ENCODE measurements at regions not wholly inside any gene's neighbourhood (a gene's known extent, or its start where the extent isn't known, plus 50 kb on each side); places are given as distances from the start of the nearest gene placed in this dataset.

DNA sequence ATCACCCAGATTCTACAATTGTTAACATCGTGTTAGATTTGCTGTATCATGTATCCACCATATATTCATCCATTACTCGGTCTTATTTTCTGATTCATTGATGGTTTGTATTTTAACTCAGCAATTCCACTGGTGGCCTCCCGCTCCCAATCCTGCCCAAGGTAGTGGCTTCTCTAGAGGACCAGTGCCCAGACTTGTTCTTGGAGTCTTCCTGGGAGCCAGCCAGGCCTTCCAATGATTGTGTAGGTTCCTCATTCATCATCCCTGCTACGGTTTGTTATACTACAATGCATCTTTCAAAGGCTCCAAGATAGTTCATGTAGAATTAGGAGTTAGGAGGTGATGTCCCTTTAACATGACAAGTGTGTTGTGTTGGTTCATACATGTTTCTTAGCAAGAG, 451.1 kb downstream of the SETD4 start:
- Mint-ChIP-seq H3K4me3 (no peak overlapping the region), H3K36me3 (ENCODE audit: low read depth) (no peaks in the 10 kb centered on the region), H3K27me3 (ENCODE audit: low read depth) (no peaks in the 10 kb centered on the region), H3K4me1 (peaks cover 8% of the 10 kb centered on the region), H3K27ac (ENCODE audit: unreplicated experiment) (no peak overlapping the region), H3K9me3 (peaks cover 3% of the 10 kb centered on the region)
- TF ChIP-seq, protein P1, sequence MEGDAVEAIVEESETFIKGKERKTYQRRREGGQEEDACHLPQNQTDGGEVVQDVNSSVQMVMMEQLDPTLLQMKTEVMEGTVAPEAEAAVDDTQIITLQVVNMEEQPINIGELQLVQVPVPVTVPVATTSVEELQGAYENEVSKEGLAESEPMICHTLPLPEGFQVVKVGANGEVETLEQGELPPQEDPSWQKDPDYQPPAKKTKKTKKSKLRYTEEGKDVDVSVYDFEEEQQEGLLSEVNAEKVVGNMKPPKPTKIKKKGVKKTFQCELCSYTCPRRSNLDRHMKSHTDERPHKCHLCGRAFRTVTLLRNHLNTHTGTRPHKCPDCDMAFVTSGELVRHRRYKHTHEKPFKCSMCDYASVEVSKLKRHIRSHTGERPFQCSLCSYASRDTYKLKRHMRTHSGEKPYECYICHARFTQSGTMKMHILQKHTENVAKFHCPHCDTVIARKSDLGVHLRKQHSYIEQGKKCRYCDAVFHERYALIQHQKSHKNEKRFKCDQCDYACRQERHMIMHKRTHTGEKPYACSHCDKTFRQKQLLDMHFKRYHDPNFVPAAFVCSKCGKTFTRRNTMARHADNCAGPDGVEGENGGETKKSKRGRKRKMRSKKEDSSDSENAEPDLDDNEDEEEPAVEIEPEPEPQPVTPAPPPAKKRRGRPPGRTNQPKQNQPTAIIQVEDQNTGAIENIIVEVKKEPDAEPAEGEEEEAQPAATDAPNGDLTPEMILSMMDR (conservative IDR thresholded peaks at IDR 0.05) = no peak
- no peak for DNase-seq (ENCODE audit: low read depth, low spot score)

- Mint-ChIP-seq H3K9me3 (peaks cover 3% of the 10 kb centered on the region), H3K4me1 (peaks cover 8% of the 10 kb centered on the region), H3K27me3 (ENCODE audit: low read depth) (no peaks in the 10 kb centered on the region), H3K27ac (ENCODE audit: unreplicated experiment) (no peak overlapping the region), H3K36me3 (ENCODE audit: low read depth) (no peaks in the 10 kb centered on the region), H3K4me3 (no peak overlapping the region)
- TF ChIP-seq, protein P1 (conservative IDR thresholded peaks at IDR 0.05) = no peak
- no peak for DNase-seq (ENCODE audit: low read depth, low spot score)
Measured at GRCh38 chr21:35607406-35607805, 452.9 kb downstream of the SETD4 start.

DNA sequence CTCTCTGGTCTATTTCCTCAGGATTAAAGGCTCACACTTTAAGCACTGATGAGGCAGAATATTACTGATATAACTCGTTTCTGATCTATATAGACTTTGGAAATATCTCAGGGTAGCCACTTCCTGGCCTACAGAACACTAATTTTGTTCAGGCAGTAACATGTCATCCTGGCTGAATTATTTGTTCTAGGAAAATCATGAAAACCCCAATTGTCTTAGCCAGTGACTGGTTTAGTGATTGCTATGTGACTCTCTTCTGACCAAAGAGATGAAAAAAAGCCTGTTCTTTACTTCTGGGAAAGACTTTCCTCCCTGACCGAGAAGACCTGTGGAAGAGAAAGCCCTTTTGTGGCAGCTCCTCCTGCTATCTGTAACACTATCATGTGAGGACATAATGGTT, 453.7 kb downstream of the SETD4 start:
- no peaks in the 10 kb centered on the region for H3K27me3 Mint-ChIP-seq (ENCODE audit: low read depth)
- H3K4me3 Mint-ChIP-seq = no peak overlapping the region
- TF ChIP-seq, protein P1 (conservative IDR thresholded peaks at IDR 0.05) = no peak
- no peak for DNase-seq (ENCODE audit: low read depth, low spot score)
- H3K27ac Mint-ChIP-seq (ENCODE audit: unreplicated experiment) = no peak overlapping the region
- peaks cover 4% of the 10 kb centered on the region for H3K4me1 Mint-ChIP-seq
- peaks cover 3% of the 10 kb centered on the region for H3K9me3 Mint-ChIP-seq
- H3K36me3 Mint-ChIP-seq (ENCODE audit: low read depth) = no peaks in the 10 kb centered on the region

DNA sequence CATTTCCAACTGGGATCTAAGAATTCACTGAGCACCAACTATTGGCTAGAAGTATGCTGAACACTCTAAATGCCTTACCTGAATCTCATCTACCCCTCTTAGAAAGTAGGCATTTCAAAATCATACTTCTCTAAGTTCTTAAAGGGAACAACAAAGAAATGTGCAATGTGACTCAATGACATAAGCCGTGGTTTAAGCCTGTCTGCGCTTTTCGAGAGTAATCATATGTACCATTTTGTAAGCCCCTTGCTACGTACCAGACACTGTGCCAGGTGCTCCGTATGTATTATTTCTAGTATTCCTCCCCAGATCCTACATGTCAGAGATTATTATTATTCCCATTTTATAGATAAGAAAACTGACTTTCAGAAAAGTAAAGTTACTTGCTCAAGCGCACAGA, 454.2 kb downstream of the SETD4 start:
- H3K9me3 Mint-ChIP-seq = peaks cover 3% of the 10 kb centered on the region
- no peak for DNase-seq (ENCODE audit: low read depth, low spot score)
- no peaks in the 10 kb centered on the region for H3K36me3 Mint-ChIP-seq (ENCODE audit: low read depth)
- H3K4me1 Mint-ChIP-seq = peaks cover 4% of the 10 kb centered on the region
- TF ChIP-seq, protein P1 (conservative IDR thresholded peaks at IDR 0.05) = no peak
- H3K27me3 Mint-ChIP-seq (ENCODE audit: low read depth) = no peaks in the 10 kb centered on the region
- H3K27ac Mint-ChIP-seq (ENCODE audit: unreplicated experiment) = no peak overlapping the region
- no peak overlapping the region for H3K4me3 Mint-ChIP-seq

DNA sequence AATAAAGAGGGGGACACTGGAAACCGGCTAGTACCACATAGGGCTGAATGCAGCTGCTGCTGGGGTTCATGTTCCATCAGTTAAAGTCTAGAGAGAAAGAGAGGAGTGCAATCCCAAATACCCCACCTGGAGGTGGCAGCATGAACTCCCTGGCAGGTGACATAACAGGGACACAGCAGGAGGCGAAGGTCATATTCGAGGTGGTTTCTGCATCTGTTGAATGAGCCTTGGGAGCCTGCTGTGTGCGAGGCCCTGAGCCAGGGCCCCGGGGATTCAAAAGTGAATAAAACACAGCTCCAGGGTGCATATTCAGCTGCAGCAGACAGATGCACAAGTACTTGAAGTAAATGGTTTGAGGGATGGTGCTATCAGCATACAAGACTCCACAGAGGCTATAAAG, 456.8 kb downstream of the SETD4 start:
- no peak for DNase-seq (ENCODE audit: low read depth, low spot score)
- H3K4me1 Mint-ChIP-seq = peaks cover 4% of the 10 kb centered on the region
- TF ChIP-seq, protein P1 (conservative IDR thresholded peaks at IDR 0.05) = no peak
- H3K27ac Mint-ChIP-seq (ENCODE audit: unreplicated experiment) = no peak overlapping the region
- no peaks in the 10 kb centered on the region for H3K27me3 Mint-ChIP-seq (ENCODE audit: low read depth)
- no peaks in the 10 kb centered on the region for H3K36me3 Mint-ChIP-seq (ENCODE audit: low read depth)
- H3K9me3 Mint-ChIP-seq = peaks cover 3% of the 10 kb centered on the region
- no peak overlapping the region for H3K4me3 Mint-ChIP-seq
